ENCODE measurements at regions not wholly inside any gene's neighbourhood (a gene's known extent, or its start where the extent isn't known, plus 50 kb on each side); places are given as distances from the start of the nearest gene placed in this dataset.

- H3K4me3 ChIP-seq (ENCODE audit: low read depth, low read length), result no peak overlapping the region
- no peak for TF ChIP-seq CTCF (conservative IDR thresholded peaks at IDR 0.05; ENCODE audit: low read depth, low read length)
- DNase-seq (ENCODE audit: low read depth), result no peak
Measured at GRCh38 chr3:55352668-55353067, 134.4 kb downstream of the WNT5A start.

- no peak for TF ChIP-seq CTCF (conservative IDR thresholded peaks at IDR 0.05; ENCODE audit: low read depth, low read length)
- no peak overlapping the region for H3K4me3 ChIP-seq (ENCODE audit: low read depth, low read length)
- DNase-seq (ENCODE audit: low read depth), result no peak
Measured at GRCh38 chr3:55349851-55350250, 137.3 kb downstream of the WNT5A start.

GRCh38 chr3:55343486-55344357 is 143.4 kb downstream of the WNT5A start:
- DNase-seq (ENCODE audit: low read depth), result no peak
- H3K4me3 ChIP-seq (ENCODE audit: low read depth, low read length), result no peak overlapping the region
- TF ChIP-seq CTCF (conservative IDR thresholded peaks at IDR 0.05; ENCODE audit: low read depth, low read length), result no peak

- DNase-seq (ENCODE audit: low read depth), result no peak
- TF ChIP-seq CTCF (conservative IDR thresholded peaks at IDR 0.05; ENCODE audit: low read depth, low read length), result no peak
- H3K4me3 ChIP-seq (ENCODE audit: low read depth, low read length), result no peak overlapping the region
Measured at GRCh38 chr3:55341502-55342031, 145.5 kb downstream of the WNT5A start.

- no peak for DNase-seq (ENCODE audit: low read depth)
- no peak overlapping the region for H3K4me3 ChIP-seq (ENCODE audit: low read depth, low read length)
- no peak for TF ChIP-seq CTCF (conservative IDR thresholded peaks at IDR 0.05; ENCODE audit: low read depth, low read length)
Measured at GRCh38 chr3:55339819-55340218, 147.3 kb downstream of the WNT5A start.

GRCh38 chr3:55339390-55339789 is 147.7 kb downstream of the WNT5A start:
- H3K4me3 ChIP-seq (ENCODE audit: low read depth, low read length), result no peak overlapping the region
- no peak for TF ChIP-seq CTCF (conservative IDR thresholded peaks at IDR 0.05; ENCODE audit: low read depth, low read length)
- DNase-seq (ENCODE audit: low read depth), result no peak
